A549 (cell line): ENCODE measurements at regions not wholly inside any gene's neighbourhood (a gene's known extent, or its start where the extent isn't known, plus 50 kb on each side); places are given as distances from the start of the nearest gene placed in this dataset.

Experiments
- CEBPB ChIP-seq, 2 experiments: fragments of >200 bp in 1 of 2; sonication (Bioruptor Twin) in 1 of 2; formaldehyde crosslinking in 1 of 2; IDR thresholded peaks; 2 replicates each; pipeline ENCODE4 v1.6.1; 2012 to 2016
- CHD4 ChIP-seq: fragments of 200-600 bp; sonication (generic); IDR thresholded peaks from 2 replicates; pipeline ENCODE4 v1.6.1; 2016; ENCODE audit warnings: antibody characterized with exemption, mild to moderate bottlenecking, borderline replicate concordance
- CTCF ChIP-seq: fragments of >200 bp; sonication (Bioruptor Twin); formaldehyde crosslinking; IDR thresholded peaks from 3 replicates; pipeline ENCODE4 v1.5.1; 2016
- ESRRA ChIP-seq: fragments of 150-350 bp; IDR thresholded peaks from 2 replicates; pipeline ENCODE4 v1.6.1; 2014; ENCODE audit warnings: mild to moderate bottlenecking, low read length, borderline replicate concordance
- MAX ChIP-seq: IDR thresholded peaks from 2 replicates; pipeline ENCODE4 v1.6.1; 2012
- POLR2A ChIP-seq: IDR thresholded peaks from 2 replicates; pipeline ENCODE4 v1.6.1; 2012; ENCODE audit warnings: mild to moderate bottlenecking, low read length
- SREBF2 ChIP-seq: fragments of 450-650 bp; IDR thresholded peaks from 2 replicates; pipeline ENCODE4 v1.6.1; 2014; ENCODE audit warnings: mild to moderate bottlenecking, moderate library complexity

GRCh38 chr14:101459551-101459900 is 101.8 kb upstream of the DIO3 start:
- TF ChIP-seq CTCF (no peak), MAX (no peak), ESRRA (no peak), SREBF2 (no peak), POLR2A (no peak), CHD4 (no peak), CEBPB (IDR thresholded peaks at IDR 0.05) (no peak)
